ENCODE measurements at regions not wholly inside any gene's neighbourhood (a gene's known extent, or its start where the extent isn't known, plus 50 kb on each side); places are given as distances from the start of the nearest gene placed in this dataset.
"Not testable (repeated sequence)": the region's sequence is repeated elsewhere in the genome, so short reads cannot be mapped to it uniquely, and the experiment has no call there.

GRCh38 chrX:1062351-1062750 is 150.1 kb downstream of the CRLF2 start:
- Mint-ChIP-seq H3K9me3 (peaks cover 5% of the 10 kb centered on the region), H3K4me3 (no peak overlapping the region), H3K36me3 (ENCODE audit: low read depth) (no peaks in the 10 kb centered on the region), H3K27me3 (no peaks in the 10 kb centered on the region), H3K4me1 (no peaks in the 10 kb centered on the region), H3K27ac (no peak overlapping the region)
- intact Hi-C loops (cut with micrococcal nuclease) = no loop called here
- POLR2A ChIA-PET = no interaction called here
- DNase-seq (no peak), ATAC-seq (ENCODE audit: low read depth) (no peak)
- CTCF ChIA-PET = no interaction called here
- TF ChIP-seq CTCF (IDR thresholded peaks at IDR 0.05) = no peak

- DNase-seq (no peak), ATAC-seq (ENCODE audit: low read depth) (no peak)
- Mint-ChIP-seq H3K27ac (no peak overlapping the region), H3K27me3 (no peaks in the 10 kb centered on the region), H3K4me3 (no peak overlapping the region), H3K4me1 (no peaks in the 10 kb centered on the region), H3K36me3 (ENCODE audit: low read depth) (no peaks in the 10 kb centered on the region), H3K9me3 (peaks cover 5% of the 10 kb centered on the region)
- TF ChIP-seq CTCF (IDR thresholded peaks at IDR 0.05) = no peak
- POLR2A ChIA-PET = no interaction called here
- CTCF ChIA-PET = no interaction called here
- intact Hi-C loops (cut with micrococcal nuclease) = no loop called here
These were observed 151.9 kb downstream of the CRLF2 start for GRCh38 chrX:1060562-1060960.

- Mint-ChIP-seq H3K27me3 (no peaks in the 10 kb centered on the region), H3K36me3 (ENCODE audit: low read depth) (no peaks in the 10 kb centered on the region), H3K4me3 (no peak overlapping the region), H3K27ac (no peak overlapping the region), H3K4me1 (no peaks in the 10 kb centered on the region), H3K9me3 (peaks cover 8% of the 10 kb centered on the region)
- no peak for ATAC-seq (ENCODE audit: low read depth)
- ChIA-PET POLR2A (no interaction called here), CTCF (no interaction called here)
- intact Hi-C loops (cut with micrococcal nuclease) = no loop called here
- no peak for DNase-seq
- TF ChIP-seq CTCF (IDR thresholded peaks at IDR 0.05) = no peak
These were observed 152.6 kb downstream of the CRLF2 start for GRCh38 chrX:1059576-1060561.

- peaks cover 18% of the 10 kb centered on the region for H3K9me3 Mint-ChIP-seq
- CTCF ChIA-PET; H3K27ac Mint-ChIP-seq; H3K27me3 Mint-ChIP-seq; ATAC-seq (ENCODE audit: low read depth); intact Hi-C loops (cut with micrococcal nuclease); DNase-seq; H3K36me3 Mint-ChIP-seq (ENCODE audit: low read depth); POLR2A ChIA-PET; H3K4me3 Mint-ChIP-seq; H3K4me1 Mint-ChIP-seq: not testable (repeated sequence)
These were observed 158.8 kb downstream of the CRLF2 start for GRCh38 chrX:1053600-1053999.

- Mint-ChIP-seq H3K27ac (no peak overlapping the region), H3K36me3 (ENCODE audit: low read depth) (peaks cover 2% of the 10 kb centered on the region), H3K4me1 (no peaks in the 10 kb centered on the region), H3K27me3 (no peaks in the 10 kb centered on the region), H3K4me3 (no peak overlapping the region), H3K9me3 (peaks cover 18% of the 10 kb centered on the region)
- ChIA-PET POLR2A (no interaction called here), CTCF (no interaction called here)
- no peak for DNase-seq
- intact Hi-C loops (cut with micrococcal nuclease) = no loop called here
- no peak for ATAC-seq (ENCODE audit: low read depth)
- no peak for TF ChIP-seq CTCF (IDR thresholded peaks at IDR 0.05)
These were observed 159.4 kb downstream of the CRLF2 start for GRCh38 chrX:1053072-1053471.
